Neural cell (in vitro differentiated cells): ENCODE measurements at regions not wholly inside any gene's neighbourhood (a gene's known extent, or its start where the extent isn't known, plus 50 kb on each side); places are given as distances from the start of the nearest gene placed in this dataset.

ENCODE experiments used
- H2AFZ ChIP-seq: fragments of 200-600, 300-800 bp; sonication (generic), shearing (Covaris generic); 2 replicates; pipeline ENCODE4 v1.6.0; 2014; ENCODE audit warnings: low read depth, mild to moderate bottlenecking, antibody characterized with exemption, low read length, moderate library complexity
- H3F3A ChIP-seq: fragments of 200-600 bp; shearing (Covaris generic); 2 replicates; pipeline ENCODE4 v1.6.1; 2016; ENCODE audit warnings: mild to moderate bottlenecking, moderate library complexity, mixed read lengths, antibody characterized with exemption, low read length; ENCODE audit not compliant: insufficient read depth, poor library complexity, severe bottlenecking
- H3K27ac ChIP-seq: fragments of 200-600, 300-800 bp; sonication (generic), shearing (Covaris generic); 2 replicates; pipeline ENCODE4 v1.5.1; 2014; ENCODE audit warnings: mild to moderate bottlenecking, low read length, moderate library complexity
- H3K27me3 ChIP-seq: fragments of 300-800, 200-600 bp; sonication (generic), shearing (Covaris generic); 2 replicates; pipeline ENCODE4 v1.6.0; 2014; ENCODE audit warnings: mild to moderate bottlenecking, low read depth, low read length, moderate library complexity; ENCODE audit not compliant: insufficient read depth
- H3K36me3 ChIP-seq: fragments of 300-800, 200-600 bp; sonication (generic), shearing (Covaris generic); 2 replicates; pipeline ENCODE4 v1.5.1; 2014; ENCODE audit warnings: mild to moderate bottlenecking, antibody characterized with exemption, low read length, moderate library complexity; ENCODE audit not compliant: insufficient read depth
- H3K4me2 ChIP-seq: fragments of 300-800, 200-600 bp; sonication (generic), shearing (Covaris generic); 2 replicates; pipeline ENCODE4 v1.6.0; 2014; ENCODE audit warnings: mild to moderate bottlenecking, low read length
- H3K4me3 ChIP-seq: fragments of 300-800, 200-600 bp; sonication (generic), shearing (Covaris generic); 2 replicates; pipeline ENCODE4 v1.5.1; 2014; ENCODE audit warnings: mild to moderate bottlenecking, low read length, moderate library complexity
- H3K79me2 ChIP-seq: fragments of 200-600 bp; shearing (Covaris generic); replicated peaks from 2 replicates; pipeline ENCODE4 v1.6.0; 2014; ENCODE audit warnings: mild to moderate bottlenecking, low read length, moderate library complexity; ENCODE audit not compliant: insufficient read depth
- H3K9ac ChIP-seq: fragments of 300-800, 200-600 bp; sonication (generic), shearing (Covaris generic); 2 replicates; pipeline ENCODE4 v1.6.1; 2016; ENCODE audit warnings: mild to moderate bottlenecking, low read length, mixed read lengths
- H3K9me2 ChIP-seq: fragments of 200-600 bp; shearing (Covaris generic); 2 replicates; pipeline ENCODE4 v1.6.1; 2016; ENCODE audit warnings: mild to moderate bottlenecking, low read length, mixed read lengths; ENCODE audit not compliant: insufficient read depth
- H3K9me3 ChIP-seq: fragments of 200-600, 300-800 bp; sonication (generic), shearing (Covaris generic); 2 replicates; pipeline ENCODE4 v1.6.1; 2016; ENCODE audit warnings: mild to moderate bottlenecking, mixed run types, low read length, moderate library complexity, mixed read lengths
- H4K20me1 ChIP-seq: fragments of 200-600 bp; shearing (Covaris generic); 2 replicates; pipeline ENCODE4 v1.6.1; 2016; ENCODE audit warnings: mild to moderate bottlenecking, mixed run types; ENCODE audit not compliant: insufficient read depth
- CTCF ChIP-seq: fragments of 450-650 bp; IDR thresholded peaks from 2 replicates; pipeline ENCODE4 v1.5.1; 2014; ENCODE audit warnings: antibody characterized with exemption, mild to moderate bottlenecking, moderate library complexity; ENCODE audit not compliant: poor library complexity, severe bottlenecking
- EP300 ChIP-seq: fragments of 450-650 bp; conservative IDR thresholded peaks from 2 replicates; pipeline ENCODE4 v1.6.1; 2014; ENCODE audit warnings: antibody characterized with exemption, mild to moderate bottlenecking, moderate library complexity; ENCODE audit not compliant: poor library complexity, severe bottlenecking
- EZH2 ChIP-seq: fragments of 200-600, 300-800 bp; shearing (Covaris generic), sonication (generic); IDR thresholded peaks from 2 replicates; pipeline ENCODE4 v1.6.1; 2014; ENCODE audit warnings: antibody characterized with exemption, low read length, borderline replicate concordance, mild to moderate bottlenecking; ENCODE audit not compliant: insufficient read depth, poor library complexity, severe bottlenecking
- MXI1 ChIP-seq: fragments of 450-650 bp; conservative IDR thresholded peaks from 2 replicates; pipeline ENCODE4 v1.6.1; 2014; ENCODE audit warnings: antibody characterized with exemption, mild to moderate bottlenecking; ENCODE audit not compliant: poor library complexity, severe bottlenecking
- POLR2AphosphoS5 ChIP-seq: IDR thresholded peaks from 2 replicates; pipeline ENCODE4 v1.6.1; 2012
- RAD21 ChIP-seq: fragments of 450-650 bp; conservative IDR thresholded peaks from 2 replicates; pipeline ENCODE4 v1.6.1; 2014; ENCODE audit warnings: antibody characterized with exemption, mild to moderate bottlenecking, moderate library complexity
- REST ChIP-seq: IDR thresholded peaks from 2 replicates; pipeline ENCODE4 v1.6.1; 2012; ENCODE audit warnings: borderline replicate concordance
- SMC3 ChIP-seq: fragments of 450-650 bp; conservative IDR thresholded peaks from 2 replicates; pipeline ENCODE4 v1.6.1; 2014; ENCODE audit warnings: antibody characterized with exemption, mild to moderate bottlenecking, moderate library complexity; ENCODE audit not compliant: poor library complexity
- TAF1 ChIP-seq: IDR thresholded peaks from 2 replicates; pipeline ENCODE4 v1.6.1; 2012; ENCODE audit warnings: low read depth

- Histone ChIP-seq H3K27ac (no peak overlapping the region), H3F3A (no peaks in the 10 kb centered on the region)
- TF ChIP-seq MXI1 (no peak), POLR2AphosphoS5 (no peak), RAD21 (no peak), CTCF (no peak), TAF1 (no peak), SMC3 (no peak)
Observed at GRCh38 chr3:11928381-11928780, 75.8 kb upstream of the SYN2 start.

GRCh38 chr3:11929531-11929930, 74.7 kb upstream of the SYN2 start:
- H2AFZ ChIP-seq, result no peak overlapping the region
- TF ChIP-seq MXI1, result no peak
- no peak for TF ChIP-seq EZH2
- TF ChIP-seq RAD21, result no peak
- no peak for TF ChIP-seq EP300
- no peak for TF ChIP-seq SMC3
- TF ChIP-seq POLR2AphosphoS5, result no peak
- TF ChIP-seq CTCF, result no peak
- TF ChIP-seq TAF1, result no peak
- no peak for TF ChIP-seq REST
- H3K79me2 ChIP-seq, result no peaks in the 10 kb centered on the region
- H3F3A ChIP-seq, result no peaks in the 10 kb centered on the region
- H3K9ac ChIP-seq, result no peak overlapping the region
- no peaks in the 10 kb centered on the region for H3K36me3 ChIP-seq
- no peaks in the 10 kb centered on the region for H3K9me3 ChIP-seq
- H3K27me3 ChIP-seq, result no peaks in the 10 kb centered on the region
- H3K27ac ChIP-seq, result no peak overlapping the region
- no peak overlapping the region for H3K4me3 ChIP-seq
- H3K9me2 ChIP-seq, result no peaks in the 10 kb centered on the region
- H3K4me2 ChIP-seq, result no peak overlapping the region
- H4K20me1 ChIP-seq, result no peaks in the 10 kb centered on the region

More at GRCh38 chr3:11928381-11928780, 75.8 kb upstream of the SYN2 start:
- Histone ChIP-seq H3K27me3 (no peaks in the 10 kb centered on the region), H4K20me1 (no peaks in the 10 kb centered on the region), H3K4me2 (no peak overlapping the region), H3K4me3 (no peak overlapping the region), H3K79me2 (no peaks in the 10 kb centered on the region), H3K9ac (no peak overlapping the region), H3K36me3 (no peaks in the 10 kb centered on the region), H3K9me3 (no peaks in the 10 kb centered on the region), H2AFZ (no peak overlapping the region), H3K9me2 (no peaks in the 10 kb centered on the region)
